NCI-H345 treated with DMSO at 0.1 percent for 48 hours (cell line): ENCODE measurements at regions not wholly inside any gene's neighbourhood (a gene's known extent, or its start where the extent isn't known, plus 50 kb on each side); places are given as distances from the start of the nearest gene placed in this dataset.
A peak's percentile ranks its signal among the peaks of the same experiment; 100 is the strongest.
"Not testable (repeated sequence)": the region's sequence is repeated elsewhere in the genome, so short reads cannot be mapped to it uniquely, and the experiment has no call there.

ENCODE experiments used
- DNase-seq: peaks from one replicate; lab custom pipeline; 2025; ENCODE audit not compliant: unreplicated experiment; lab: John Stamatoyannopoulos, UW

- DNase-seq: no peak
Observed at GRCh38 chr1:103469801-103470200, 55.7 kb upstream of the RNPC3 start.

- DNase-seq: no peak
Observed at GRCh38 chr1:103467100-103467499, 58.4 kb upstream of the RNPC3 start.

GRCh38 chr1:103461161-103462105, 64.1 kb upstream of the RNPC3 start:
- peak; percentile 55 for DNase-seq

- no peak for DNase-seq
Observed at GRCh38 chr1:103460511-103460910, 65.0 kb upstream of the RNPC3 start.

GRCh38 chr1:103459346-103459745, 66.2 kb upstream of the RNPC3 start:
- DNase-seq: no peak

GRCh38 chr1:103457886-103458455, 67.5 kb upstream of the RNPC3 start:
- DNase-seq: no peak

- no peak for DNase-seq
Observed at GRCh38 chr1:103448560-103448959, 76.9 kb upstream of the RNPC3 start.

- no peak for DNase-seq
Observed at GRCh38 chr1:103447471-103447870, 78.0 kb upstream of the RNPC3 start.

- DNase-seq: no peak
Observed at GRCh38 chr1:103441342-103441741, 84.2 kb upstream of the RNPC3 start.

GRCh38 chr1:103436568-103437100, 88.9 kb upstream of the RNPC3 start:
- DNase-seq: not testable (repeated sequence)

GRCh38 chr1:103435443-103435842, 90.1 kb upstream of the RNPC3 start:
- no peak for DNase-seq

GRCh38 chr1:103424650-103425049, 100.8 kb upstream of the RNPC3 start:
- DNase-seq: no peak

- no peak for DNase-seq
Observed at GRCh38 chr1:103416681-103417286, 108.7 kb upstream of the RNPC3 start.

GRCh38 chr1:103387898-103388297, 137.6 kb upstream of the RNPC3 start:
- DNase-seq: no peak

- DNase-seq: no peak
Observed at GRCh38 chr1:103373991-103374390, 151.5 kb upstream of the RNPC3 start.

GRCh38 chr1:103372866-103373265, 152.6 kb upstream of the RNPC3 start:
- DNase-seq: no peak

GRCh38 chr1:103371234-103371633, 154.3 kb upstream of the RNPC3 start:
- no peak for DNase-seq

GRCh38 chr1:103367186-103367585, 158.3 kb upstream of the RNPC3 start:
- DNase-seq: no peak

- DNase-seq: no peak
Observed at GRCh38 chr1:103365860-103366569, 159.5 kb upstream of the RNPC3 start.

- DNase-seq: no peak
Observed at GRCh38 chr1:103363008-103363365, 162.5 kb upstream of the RNPC3 start.

- no peak for DNase-seq
Observed at GRCh38 chr1:103362348-103363007, 163.0 kb upstream of the RNPC3 start.
